Astrocyte (in vitro differentiated cells and primary cell): ENCODE measurements at regions not wholly inside any gene's neighbourhood (a gene's known extent, or its start where the extent isn't known, plus 50 kb on each side); places are given as distances from the start of the nearest gene placed in this dataset.

Experiments
- DNase-seq: peaks from one replicate; pipeline ENCODE4 v3.0.0-alpha.2; 2010; ENCODE audit warnings: low read depth
- FAIRE-seq: peaks from 2 replicates; lab custom pipeline; 2011; peaks lifted over from hg19 to GRCh38; lab: Jason Lieb, UNC
- H2AFZ ChIP-seq: 2 replicates; pipeline ENCODE4 v1.6.0; 2012; ENCODE audit warnings: low read depth, low read length, inconsistent platforms
- H3K27ac ChIP-seq: 2 replicates; pipeline ENCODE4 v1.5.1; 2011; ENCODE audit warnings: low read depth, low read length, inconsistent platforms
- H3K27me3 ChIP-seq: 2 replicates; pipeline ENCODE4 v1.6.0; 2011; ENCODE audit warnings: low read length, inconsistent platforms; ENCODE audit not compliant: insufficient read depth
- H3K36me3 ChIP-seq: 2 replicates; pipeline ENCODE4 v1.5.1; 2011; ENCODE audit warnings: low read length, inconsistent platforms; ENCODE audit not compliant: insufficient read depth
- H3K4me1 ChIP-seq: 2 replicates; pipeline ENCODE4 v1.5.1; 2011; ENCODE audit warnings: low read length, inconsistent platforms; ENCODE audit not compliant: insufficient read depth
- H3K4me2 ChIP-seq: 2 replicates; pipeline ENCODE4 v1.6.0; 2012; ENCODE audit warnings: low read length, inconsistent platforms
- H3K4me3 ChIP-seq: 2 replicates; pipeline ENCODE4 v1.5.1; 2011; ENCODE audit warnings: low read depth, mild to moderate bottlenecking, low read length, inconsistent platforms; ENCODE audit not compliant: insufficient read depth
- H3K79me2 ChIP-seq: 2 replicates; pipeline ENCODE4 v1.6.0; 2012; ENCODE audit warnings: mild to moderate bottlenecking, low read length, inconsistent platforms; ENCODE audit not compliant: insufficient read depth
- H3K9ac ChIP-seq: 2 replicates; pipeline ENCODE4 v1.6.0; 2012; ENCODE audit warnings: mild to moderate bottlenecking, low read length, inconsistent platforms
- H3K9me3 ChIP-seq: 2 replicates; pipeline ENCODE4 v1.5.1; 2012; ENCODE audit warnings: low read depth, mild to moderate bottlenecking, low read length, inconsistent platforms; ENCODE audit not compliant: insufficient read depth
- H4K20me1 ChIP-seq: 2 replicates; pipeline ENCODE4 v1.6.0; 2012; ENCODE audit warnings: low read length, inconsistent platforms; ENCODE audit not compliant: insufficient read depth
- H3K27ac Mint-ChIP-seq: one replicate; pipeline ENCODE4 v1.8.0; 2021; ENCODE audit warnings: mild to moderate bottlenecking, mixed read lengths; ENCODE audit not compliant: unreplicated experiment
- H3K27me3 Mint-ChIP-seq: one replicate; pipeline ENCODE4 v1.8.0; 2021; ENCODE audit warnings: low read depth, mixed read lengths; ENCODE audit not compliant: unreplicated experiment
- H3K36me3 Mint-ChIP-seq: one replicate; pipeline ENCODE4 v1.8.0; 2021; ENCODE audit warnings: low read depth, mixed read lengths; ENCODE audit not compliant: unreplicated experiment
- H3K4me1 Mint-ChIP-seq: one replicate; pipeline ENCODE4 v1.8.0; 2021; ENCODE audit warnings: low read depth, mixed read lengths; ENCODE audit not compliant: unreplicated experiment
- H3K4me3 Mint-ChIP-seq: one replicate; pipeline ENCODE4 v1.8.0; 2021; ENCODE audit warnings: mild to moderate bottlenecking, moderate library complexity, mixed read lengths; ENCODE audit not compliant: unreplicated experiment
- H3K9me3 Mint-ChIP-seq: one replicate; pipeline ENCODE4 v1.8.0; 2021; ENCODE audit warnings: mild to moderate bottlenecking, mixed read lengths; ENCODE audit not compliant: unreplicated experiment
- CTCF ChIP-seq: IDR thresholded peaks from 2 replicates; pipeline ENCODE4 v1.5.1; 2011; ENCODE audit warnings: low read depth, mild to moderate bottlenecking, inconsistent platforms, low read length, moderate library complexity; ENCODE audit not compliant: insufficient read depth
- EZH2 ChIP-seq: IDR thresholded peaks from 2 replicates; pipeline ENCODE4 v1.6.1; 2012; ENCODE audit warnings: mild to moderate bottlenecking, low read length, inconsistent platforms; ENCODE audit not compliant: insufficient read depth

DNA sequence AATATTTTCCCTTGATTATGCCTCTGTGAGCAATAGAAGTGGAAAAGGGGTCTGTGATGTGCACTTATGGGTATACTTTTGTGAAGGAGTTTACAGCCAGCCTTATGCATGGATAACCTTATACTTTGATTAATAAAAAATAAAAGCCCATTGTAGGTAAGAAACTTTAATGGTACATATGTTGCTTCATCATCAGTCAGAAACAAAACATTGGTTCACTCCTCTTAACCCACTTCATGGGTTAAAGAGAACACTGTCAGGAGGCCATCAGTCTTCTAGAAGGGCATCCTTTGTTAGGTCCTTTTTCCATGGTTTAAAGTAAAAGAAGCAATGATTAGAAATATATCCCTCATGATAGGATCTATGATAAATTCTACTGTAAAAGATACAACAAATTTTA, 952.1 kb upstream of the MIR17HG start:
- H3K9ac ChIP-seq = no peak overlapping the region
- no peaks in the 10 kb centered on the region for H3K9me3 ChIP-seq
- no peaks in the 10 kb centered on the region for H3K9me3 Mint-ChIP-seq
- no peaks in the 10 kb centered on the region for H3K79me2 ChIP-seq
- H3K27ac ChIP-seq = no peak overlapping the region
- FAIRE-seq (no peak), DNase-seq (no peak)
- no peak overlapping the region for H3K4me3 ChIP-seq
- no peaks in the 10 kb centered on the region for H3K36me3 ChIP-seq
- H3K27ac Mint-ChIP-seq = no peak overlapping the region
- no peak overlapping the region for H3K4me2 ChIP-seq
- no peak overlapping the region for H3K4me3 Mint-ChIP-seq
- H2AFZ ChIP-seq = no peak overlapping the region
- H3K4me1 Mint-ChIP-seq = no peaks in the 10 kb centered on the region
- no peaks in the 10 kb centered on the region for H3K4me1 ChIP-seq
- no peaks in the 10 kb centered on the region for H3K27me3 ChIP-seq
- H3K27me3 Mint-ChIP-seq = no peaks in the 10 kb centered on the region
- no peaks in the 10 kb centered on the region for H4K20me1 ChIP-seq
- TF ChIP-seq CTCF (no peak), EZH2 (no peak)
- H3K36me3 Mint-ChIP-seq = no peaks in the 10 kb centered on the region

DNA sequence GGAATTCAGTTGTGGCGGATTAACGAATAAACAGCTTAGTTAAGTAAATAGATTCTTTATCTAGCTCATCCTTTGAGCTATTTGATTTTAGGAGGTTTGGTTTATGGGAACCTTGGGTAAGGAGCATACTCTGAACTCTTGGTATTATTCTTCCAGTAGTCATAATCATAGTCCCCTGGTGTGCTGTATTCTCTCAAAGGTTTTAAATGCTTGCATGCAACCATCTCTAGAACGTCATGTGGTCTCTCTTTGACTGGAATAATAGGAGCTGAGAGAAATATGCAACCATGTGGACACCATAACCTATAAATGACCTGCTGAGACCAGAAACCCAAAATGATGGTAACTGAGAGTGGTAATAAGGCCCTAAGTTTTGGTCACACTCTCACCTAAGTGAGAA, 951.6 kb upstream of the MIR17HG start:
- Histone ChIP-seq H3K27ac (no peak overlapping the region), H3K4me3 (no peak overlapping the region), H3K9me3 (no peaks in the 10 kb centered on the region), H2AFZ (no peak overlapping the region), H3K4me2 (no peak overlapping the region), H3K27me3 (no peaks in the 10 kb centered on the region), H3K4me1 (no peaks in the 10 kb centered on the region), H3K36me3 (no peaks in the 10 kb centered on the region), H3K79me2 (no peaks in the 10 kb centered on the region), H3K9ac (no peak overlapping the region), H4K20me1 (no peaks in the 10 kb centered on the region)
- FAIRE-seq (no peak), DNase-seq (no peak)
- Mint-ChIP-seq H3K27me3 (no peaks in the 10 kb centered on the region), H3K9me3 (peaks cover 3% of the 10 kb centered on the region), H3K4me1 (no peaks in the 10 kb centered on the region), H3K4me3 (no peak overlapping the region), H3K36me3 (no peaks in the 10 kb centered on the region), H3K27ac (no peak overlapping the region)
- TF ChIP-seq EZH2 (no peak), CTCF (no peak)

GRCh38 chr13:90396266-90396665, 951.2 kb upstream of the MIR17HG start:
- Histone ChIP-seq H3K79me2 (no peaks in the 10 kb centered on the region), H3K27ac (no peak overlapping the region), H3K9me3 (no peaks in the 10 kb centered on the region), H3K4me3 (no peak overlapping the region), H3K27me3 (no peaks in the 10 kb centered on the region), H3K36me3 (no peaks in the 10 kb centered on the region), H3K4me1 (no peaks in the 10 kb centered on the region), H3K9ac (no peak overlapping the region), H4K20me1 (no peaks in the 10 kb centered on the region), H2AFZ (no peak overlapping the region), H3K4me2 (no peak overlapping the region)
- Mint-ChIP-seq H3K27ac (no peak overlapping the region), H3K4me1 (no peaks in the 10 kb centered on the region), H3K9me3 (peaks cover 7% of the 10 kb centered on the region), H3K27me3 (no peaks in the 10 kb centered on the region), H3K4me3 (no peak overlapping the region), H3K36me3 (no peaks in the 10 kb centered on the region)
- DNase-seq (no peak), FAIRE-seq (no peak)
- TF ChIP-seq EZH2 (no peak), CTCF (no peak)
